ENCODE measurements at regions not wholly inside any gene's neighbourhood (a gene's known extent, or its start where the extent isn't known, plus 50 kb on each side); places are given as distances from the start of the nearest gene placed in this dataset.
A peak's percentile ranks its signal among the peaks of the same experiment; 100 is the strongest.

DNA sequence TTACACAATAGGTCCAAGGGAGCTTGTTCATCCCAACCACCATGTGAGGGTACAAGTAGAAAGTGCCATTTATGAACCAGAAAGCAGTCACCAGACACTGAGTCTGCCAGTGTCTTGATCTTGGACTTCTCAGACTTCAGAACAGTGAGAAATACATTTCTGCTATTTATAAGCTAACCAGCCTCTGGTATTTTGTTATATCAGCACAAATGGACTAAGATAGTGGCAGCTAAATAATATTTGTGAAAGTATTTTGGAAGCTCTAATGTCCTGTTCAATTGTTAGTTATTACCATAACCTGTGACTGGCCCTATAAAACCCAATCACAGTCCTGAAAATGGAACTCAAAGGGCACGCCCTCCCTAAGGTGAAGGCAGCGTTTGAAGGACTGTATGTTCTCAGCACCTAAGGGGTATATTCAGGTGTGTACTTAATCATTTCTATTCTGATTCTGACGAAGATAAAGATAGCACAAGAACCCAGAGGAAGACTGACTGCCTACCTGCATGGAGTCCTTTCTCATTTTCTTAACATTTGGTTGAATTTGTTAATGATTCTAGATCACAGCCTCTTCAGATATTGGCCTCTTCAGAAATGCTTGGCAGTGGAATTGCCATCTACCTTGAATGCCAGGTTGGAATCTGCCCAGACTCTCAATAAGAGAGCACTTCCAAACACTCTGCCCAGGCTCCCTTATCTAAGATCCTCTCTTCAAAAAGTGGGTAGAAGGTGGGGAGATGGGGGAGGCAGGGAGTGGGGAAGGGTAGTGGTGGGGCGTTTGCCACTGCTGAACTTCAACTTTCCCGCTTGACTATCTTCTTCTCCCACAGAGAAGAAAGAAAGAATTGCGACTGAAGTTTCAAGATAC lies 104.0 kb upstream of the PPP2R5A start:
- H3K27ac Mint-ChIP-seq: no peak overlapping the region
- no peak for DNase-seq
- H3K4me3 Mint-ChIP-seq: no peak overlapping the region
- H3K4me1 Mint-ChIP-seq: peaks cover 2 to 3% of the 10 kb centered on the region in 2 donors
- H3K36me3 Mint-ChIP-seq: no peaks in the 10 kb centered on the region
- H3K9me3 Mint-ChIP-seq: no peaks in the 10 kb centered on the region
- no peak for ATAC-seq (replicated peaks)
- H3K27me3 Mint-ChIP-seq: no peaks in the 10 kb centered on the region

DNA sequence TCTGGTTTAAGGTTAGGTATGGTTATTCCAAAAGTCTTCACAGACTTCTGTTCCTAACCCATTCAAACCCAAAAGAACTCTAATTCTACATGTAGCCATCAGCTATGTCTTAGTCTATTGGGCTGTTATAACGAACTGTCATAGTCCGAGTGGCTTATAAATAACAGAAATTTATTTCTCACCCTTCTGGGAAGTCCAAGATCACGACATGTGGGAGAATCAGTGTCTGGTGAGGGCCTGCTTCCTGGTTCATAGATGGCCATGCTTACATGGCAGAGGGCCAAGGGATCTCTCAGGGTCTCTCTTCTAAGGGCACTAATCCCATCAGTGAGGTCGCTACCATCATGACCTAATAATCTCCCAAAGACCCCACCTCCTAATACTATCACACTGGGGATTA lies 103.0 kb upstream of the PPP2R5A start:
- H3K27me3 Mint-ChIP-seq: no peaks in the 10 kb centered on the region
- H3K36me3 Mint-ChIP-seq: no peaks in the 10 kb centered on the region
- DNase-seq (no peak), ATAC-seq (replicated peaks) (no peak)
- H3K27ac Mint-ChIP-seq: no peak overlapping the region
- peaks cover 9 to 11% of the 10 kb centered on the region in 2 donors for H3K4me1 Mint-ChIP-seq
- H3K9me3 Mint-ChIP-seq: no peaks in the 10 kb centered on the region
- no peak overlapping the region for H3K4me3 Mint-ChIP-seq

DNA sequence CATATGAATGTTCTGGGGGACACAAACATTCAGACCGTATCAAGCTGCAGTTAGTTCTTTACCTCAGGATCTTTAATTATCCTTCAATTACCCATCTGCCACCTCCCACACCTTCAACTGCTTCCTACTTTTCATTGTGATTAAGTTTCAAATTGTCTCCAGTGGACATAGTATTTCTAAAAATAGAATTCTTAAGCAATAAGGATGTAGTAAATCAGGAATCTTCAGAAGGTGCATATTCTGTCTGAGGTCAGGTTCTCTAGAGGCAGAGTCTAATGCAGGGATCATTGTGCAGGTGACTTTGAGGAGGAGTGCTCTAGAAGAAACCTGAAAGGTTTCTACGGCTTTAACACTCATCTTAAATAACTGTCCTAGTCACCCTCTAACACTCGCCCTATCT lies 102.6 kb upstream of the PPP2R5A start:
- H3K27me3 Mint-ChIP-seq: no peaks in the 10 kb centered on the region
- no peaks in the 10 kb centered on the region for H3K9me3 Mint-ChIP-seq
- no peak for DNase-seq
- H3K36me3 Mint-ChIP-seq: no peaks in the 10 kb centered on the region
- no peak overlapping the region for H3K4me3 Mint-ChIP-seq
- peaks cover 9 to 15% of the 10 kb centered on the region in 2 donors for H3K4me1 Mint-ChIP-seq
- H3K27ac Mint-ChIP-seq: no peak overlapping the region
- ATAC-seq (replicated peaks): no peak

DNA sequence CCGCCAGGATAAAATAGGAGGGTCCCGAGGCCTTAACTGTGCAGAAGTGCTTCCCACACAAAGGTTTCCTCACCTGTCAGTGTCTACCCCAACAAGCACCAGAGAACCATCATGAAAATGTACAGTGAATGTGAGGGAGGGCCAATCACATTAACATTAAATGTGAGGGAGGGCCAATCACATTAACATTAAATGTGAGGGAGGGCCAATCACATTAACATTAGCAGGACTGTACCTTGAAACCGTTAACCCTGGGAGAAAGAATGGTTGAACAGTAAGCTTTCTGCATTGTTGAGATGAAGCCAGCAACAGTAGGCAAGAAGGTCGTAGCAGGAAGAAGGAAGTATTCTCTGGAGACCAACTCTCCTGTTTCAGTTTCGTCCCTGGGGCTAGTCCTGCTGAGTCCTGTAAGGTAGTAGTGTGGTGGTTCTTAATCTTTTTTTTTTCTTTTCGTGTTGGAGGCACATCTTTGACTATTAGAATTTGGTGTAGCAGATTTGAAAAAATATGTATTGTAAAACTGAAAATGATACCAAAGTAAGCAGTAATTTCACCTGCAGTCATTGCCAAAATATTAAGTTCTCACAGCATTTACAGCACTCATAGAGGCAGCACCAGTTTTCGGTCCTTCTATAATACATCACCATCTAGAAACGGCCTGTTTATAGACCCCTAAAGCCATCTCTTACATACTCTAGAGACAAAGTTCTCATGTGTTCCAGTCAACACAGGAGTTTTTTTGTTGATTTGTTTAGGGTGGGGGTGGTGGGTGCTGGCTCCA lies 98.6 kb upstream of the PPP2R5A start:
- Mint-ChIP-seq H3K36me3 (no peaks in the 10 kb centered on the region), H3K4me3 (peak overlapping the region; percentile 19 to 41), H3K4me1 (peaks cover 20 to 32% of the 10 kb centered on the region in 2 donors), H3K9me3 (no peaks in the 10 kb centered on the region), H3K27ac (peak overlapping the region; percentile 49), H3K27me3 (no peaks in the 10 kb centered on the region)
- ATAC-seq (replicated peaks) (peak; percentile 94 to 96), DNase-seq (peak; percentile 9)

DNA sequence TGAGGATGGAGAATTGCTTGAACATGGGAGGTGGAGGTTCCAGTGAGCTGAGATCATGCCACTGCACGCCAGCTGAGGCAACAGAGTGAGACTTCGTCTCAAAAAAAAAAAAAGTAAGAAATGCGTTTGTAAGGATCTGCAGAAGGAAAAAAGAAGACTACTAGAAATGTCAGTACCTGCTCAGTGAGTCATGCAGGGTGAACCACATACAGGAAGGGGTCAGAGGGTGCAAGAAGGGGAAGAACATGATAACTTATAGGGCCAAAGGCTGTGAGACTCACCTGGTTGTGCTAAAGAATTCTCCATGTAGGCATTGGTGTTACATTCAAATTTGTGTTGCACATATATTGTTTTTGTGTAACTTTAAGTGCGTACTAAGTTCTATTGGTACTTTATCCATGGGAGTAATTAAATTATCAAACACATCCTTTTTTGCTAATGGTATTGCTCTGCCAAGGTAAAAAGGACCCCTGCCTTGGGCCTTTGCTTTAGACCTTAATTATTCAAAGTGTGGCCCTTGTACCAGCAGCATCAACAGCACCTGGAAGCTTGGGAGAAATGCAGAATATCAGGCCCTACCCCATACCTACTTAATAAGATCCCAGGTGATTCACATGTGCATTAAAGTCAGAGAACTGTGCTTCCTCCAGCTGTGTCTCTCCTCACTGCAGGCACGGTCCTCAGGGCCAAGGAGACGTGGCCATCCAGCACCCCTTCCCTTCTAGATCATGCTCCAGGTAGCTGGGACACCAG lies 96.4 kb upstream of the PPP2R5A start:
- peak overlapping the region; percentile 38 for H3K27ac Mint-ChIP-seq
- no peak for DNase-seq

DNA sequence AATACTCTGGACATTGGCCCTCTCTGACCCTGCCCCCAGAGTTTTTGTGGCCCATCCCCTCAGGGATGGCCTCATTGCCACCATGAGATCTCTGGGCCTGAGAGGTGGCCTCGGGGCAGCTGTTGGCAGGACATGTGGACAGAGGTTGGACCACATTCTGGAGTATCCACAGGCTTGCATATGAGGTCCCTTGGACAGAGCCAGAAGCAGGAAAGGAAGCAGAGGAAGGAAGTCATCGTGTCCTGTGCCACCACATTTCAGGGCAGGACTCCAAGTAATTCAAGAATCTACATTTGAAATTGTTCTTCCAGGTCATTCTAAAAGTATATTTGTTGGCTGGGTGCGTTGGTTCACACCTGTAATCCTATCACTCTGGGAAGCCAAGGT lies 95.9 kb upstream of the PPP2R5A start:
- Mint-ChIP-seq H3K36me3 (no peaks in the 10 kb centered on the region), H3K4me1 (peaks cover 20 to 32% of the 10 kb centered on the region in 2 donors), H3K27ac (no peak overlapping the region), H3K9me3 (no peaks in the 10 kb centered on the region), H3K27me3 (no peaks in the 10 kb centered on the region), H3K4me3 (no peak overlapping the region)
- ATAC-seq (replicated peaks): no peak
- DNase-seq: no peak

More for the DNA sequence above, 96.4 kb upstream of the PPP2R5A start:
- Mint-ChIP-seq H3K4me1 (peaks cover 20 to 32% of the 10 kb centered on the region in 2 donors), H3K4me3 (no peak overlapping the region), H3K9me3 (no peaks in the 10 kb centered on the region), H3K27me3 (no peaks in the 10 kb centered on the region), H3K36me3 (no peaks in the 10 kb centered on the region)
- ATAC-seq (replicated peaks): peak; percentile 74 to 78

DNA sequence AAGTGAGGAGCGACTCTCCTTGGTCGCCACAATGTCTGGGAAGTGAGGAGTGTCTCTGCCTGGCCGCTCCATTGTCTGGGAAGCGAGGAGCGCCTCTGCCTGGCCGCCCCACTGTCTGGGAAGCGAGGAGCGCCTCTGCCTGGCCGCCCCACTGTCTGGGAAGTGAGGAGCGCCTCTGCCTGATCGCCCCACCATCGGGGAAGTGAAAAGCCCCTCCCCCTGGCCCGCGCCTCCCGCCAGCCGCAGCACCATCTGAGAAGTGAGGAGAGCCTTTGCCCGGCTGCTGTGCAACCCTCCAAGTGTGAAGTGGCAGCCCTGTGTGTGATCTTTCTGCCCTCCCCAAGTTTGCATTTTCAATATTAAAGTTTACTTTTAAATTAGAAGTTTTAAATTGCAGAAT lies 95.0 kb upstream of the PPP2R5A start:
- ATAC-seq (replicated peaks): no peak
- Mint-ChIP-seq H3K4me3 (no peak overlapping the region), H3K27ac (no peak overlapping the region), H3K9me3 (peaks cover 0 to 6% of the 10 kb centered on the region in 2 donors), H3K27me3 (no peaks in the 10 kb centered on the region), H3K36me3 (no peaks in the 10 kb centered on the region), H3K4me1 (peaks cover 20 to 32% of the 10 kb centered on the region in 2 donors)
- no peak for DNase-seq

DNA sequence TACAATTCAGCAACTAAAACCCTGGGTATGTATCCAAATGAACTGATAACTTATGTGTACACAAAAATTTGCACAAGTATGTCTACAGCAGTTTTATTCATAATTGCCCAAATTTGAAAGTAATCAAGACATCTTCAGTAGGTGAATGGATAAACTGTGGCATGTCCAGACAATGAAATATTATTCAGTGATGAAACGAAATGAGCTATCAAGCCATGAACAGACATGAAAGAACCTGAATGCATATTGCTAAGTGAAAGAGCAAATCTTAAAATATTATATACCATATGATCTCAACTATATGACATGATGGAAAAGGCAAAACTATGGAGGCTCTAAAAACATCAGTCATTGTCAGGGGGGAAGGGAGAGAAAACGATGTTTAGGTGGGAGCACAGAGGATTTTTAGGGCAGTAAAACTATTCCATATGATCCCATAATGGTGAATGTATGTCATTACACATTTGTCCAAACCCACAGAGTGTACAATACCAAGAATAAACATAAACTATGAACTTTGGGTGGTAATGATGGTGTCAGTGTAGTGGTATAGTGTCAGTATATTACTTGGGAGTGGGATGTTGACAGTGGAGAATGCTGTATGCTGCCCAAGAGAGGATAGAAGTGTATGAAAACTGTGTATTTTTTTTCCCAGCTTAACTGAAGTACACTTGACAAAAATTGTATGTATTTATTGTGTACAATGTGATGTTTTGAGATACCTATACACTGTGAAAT lies 92.8 kb upstream of the PPP2R5A start:
- Mint-ChIP-seq H3K27ac (no peak overlapping the region), H3K36me3 (no peaks in the 10 kb centered on the region), H3K27me3 (no peaks in the 10 kb centered on the region), H3K4me3 (no peak overlapping the region), H3K9me3 (peaks cover 0 to 7% of the 10 kb centered on the region in 2 donors), H3K4me1 (peaks cover 13 to 19% of the 10 kb centered on the region in 2 donors)
- no peak for DNase-seq
- no peak for ATAC-seq (replicated peaks)

DNA sequence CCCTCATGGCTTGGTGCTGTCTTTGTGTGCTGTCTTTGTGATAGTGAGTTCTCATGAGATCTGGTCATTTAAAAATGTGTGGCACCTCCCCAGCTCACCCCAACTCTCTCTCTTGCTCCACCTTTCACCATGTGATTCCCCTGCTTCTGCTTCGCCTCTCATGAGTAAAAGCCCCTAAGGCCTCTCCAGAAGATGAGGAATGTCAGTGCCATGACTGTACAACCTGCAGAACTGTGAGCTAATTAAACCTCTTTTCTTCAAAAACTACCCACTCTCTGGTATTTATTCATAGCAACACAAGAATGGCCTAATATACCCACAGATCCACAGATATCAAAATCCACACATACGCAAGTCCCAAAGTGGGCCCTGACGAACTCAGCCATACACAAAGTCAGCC lies 88.9 kb upstream of the PPP2R5A start:
- Mint-ChIP-seq H3K4me3 (no peak overlapping the region), H3K27ac (no peak overlapping the region), H3K27me3 (no peaks in the 10 kb centered on the region), H3K4me1 (no peaks in the 10 kb centered on the region), H3K36me3 (no peaks in the 10 kb centered on the region), H3K9me3 (peaks cover 5 to 8% of the 10 kb centered on the region in 2 donors)
- DNase-seq (no peak), ATAC-seq (replicated peaks) (no peak)

DNA sequence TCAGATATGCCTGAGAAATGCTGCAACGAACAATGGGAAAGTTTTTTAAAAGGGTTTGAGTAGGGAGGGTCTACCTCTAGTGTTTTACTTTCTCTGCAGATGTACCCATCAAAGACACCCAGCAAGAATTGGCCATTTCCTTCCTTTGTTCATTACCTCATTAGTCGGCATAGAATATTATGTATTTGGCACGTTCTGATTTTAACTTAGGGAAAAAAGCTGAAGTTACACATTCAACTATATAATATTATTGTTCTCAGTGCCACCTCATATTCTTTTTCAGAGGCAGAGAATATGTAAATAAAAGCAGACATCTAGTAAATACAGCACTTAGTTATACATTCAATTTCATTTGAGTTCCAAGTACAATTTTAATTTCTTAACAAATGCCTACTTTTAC lies 83.7 kb upstream of the PPP2R5A start:
- ATAC-seq (replicated peaks): no peak
- Mint-ChIP-seq H3K36me3 (no peaks in the 10 kb centered on the region), H3K4me3 (no peak overlapping the region), H3K9me3 (peaks cover 3 to 5% of the 10 kb centered on the region in 2 donors), H3K27me3 (no peaks in the 10 kb centered on the region), H3K4me1 (no peaks in the 10 kb centered on the region), H3K27ac (no peak overlapping the region)
- DNase-seq: no peak

DNA sequence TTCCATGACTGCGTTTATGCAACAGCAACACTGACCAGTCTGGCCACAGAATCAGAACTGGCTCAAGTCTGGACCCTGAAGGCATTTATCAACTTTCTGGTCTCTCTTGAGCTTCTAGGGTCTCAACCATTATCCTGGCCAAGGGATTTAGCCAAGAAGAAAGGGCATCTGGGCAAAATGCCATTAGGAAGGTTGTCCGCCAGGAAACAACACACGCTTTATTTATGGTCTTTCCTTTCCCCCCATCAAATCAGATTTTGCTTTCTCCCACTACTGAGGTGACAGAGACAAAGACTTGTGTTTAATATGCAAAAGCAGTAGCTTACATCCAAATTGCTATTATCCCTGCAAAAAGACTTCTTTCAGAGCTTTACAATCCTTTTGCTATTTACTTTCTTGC lies 81.6 kb upstream of the PPP2R5A start:
- DNase-seq: no peak
- H3K9me3 Mint-ChIP-seq: peaks cover 3 to 5% of the 10 kb centered on the region in 2 donors
- no peaks in the 10 kb centered on the region for H3K36me3 Mint-ChIP-seq
- no peak for ATAC-seq (replicated peaks)
- H3K27me3 Mint-ChIP-seq: no peaks in the 10 kb centered on the region
- H3K4me1 Mint-ChIP-seq: no peaks in the 10 kb centered on the region
- H3K27ac Mint-ChIP-seq: no peak overlapping the region
- H3K4me3 Mint-ChIP-seq: no peak overlapping the region

DNA sequence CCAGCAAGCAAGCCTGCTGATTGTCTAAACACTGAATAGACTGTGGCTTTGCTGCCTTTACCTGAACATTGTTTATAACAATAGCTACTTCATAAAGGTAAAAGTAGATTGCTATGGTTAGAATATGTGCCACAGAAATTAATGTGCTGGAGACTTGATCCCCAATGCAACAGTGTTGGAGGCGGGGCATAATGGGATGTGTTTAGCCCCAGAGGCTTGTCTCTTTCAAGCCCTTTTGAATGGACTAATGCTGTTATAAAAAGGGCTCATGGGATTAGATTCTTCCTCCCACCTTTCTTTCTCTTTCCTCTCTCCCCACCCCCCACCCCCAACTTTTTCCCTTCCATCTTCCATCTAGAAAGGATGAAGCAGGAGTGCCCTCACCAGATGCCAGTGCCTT lies 80.2 kb upstream of the PPP2R5A start:
- ATAC-seq (replicated peaks): no peak
- no peak overlapping the region for H3K4me3 Mint-ChIP-seq

DNA sequence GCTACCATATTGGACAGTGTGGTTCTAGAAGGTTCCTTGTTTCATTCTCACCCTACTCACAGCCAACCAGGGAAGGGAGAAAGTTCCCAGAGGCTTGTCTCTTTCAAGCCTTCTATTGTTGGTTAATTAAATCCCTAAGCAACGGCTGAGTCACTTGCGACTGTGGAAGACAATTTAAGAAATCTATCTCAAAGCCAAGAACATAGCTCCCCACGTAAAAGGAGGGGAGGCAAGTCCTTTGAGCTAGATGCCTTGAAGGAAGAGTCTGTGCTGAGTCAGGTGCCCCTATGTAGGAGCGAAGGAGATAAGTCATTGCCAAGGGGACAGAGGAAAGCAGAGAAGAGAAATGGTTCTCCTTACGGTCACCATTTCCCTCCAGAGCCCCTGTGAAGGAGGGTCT lies 79.4 kb upstream of the PPP2R5A start:
- Mint-ChIP-seq H3K4me3 (no peak overlapping the region), H3K9me3 (peaks cover 2 to 3% of the 10 kb centered on the region in 2 donors), H3K27ac (no peak overlapping the region), H3K4me1 (no peaks in the 10 kb centered on the region), H3K27me3 (no peaks in the 10 kb centered on the region), H3K36me3 (no peaks in the 10 kb centered on the region)
- ATAC-seq (replicated peaks): no peak
- no peak for DNase-seq

More for the DNA sequence above, 80.2 kb upstream of the PPP2R5A start:
- no peak overlapping the region for H3K27ac Mint-ChIP-seq
- DNase-seq: no peak
- H3K36me3 Mint-ChIP-seq: no peaks in the 10 kb centered on the region
- peaks cover 3 to 5% of the 10 kb centered on the region in 2 donors for H3K9me3 Mint-ChIP-seq
- H3K4me1 Mint-ChIP-seq: no peaks in the 10 kb centered on the region
- H3K27me3 Mint-ChIP-seq: no peaks in the 10 kb centered on the region

DNA sequence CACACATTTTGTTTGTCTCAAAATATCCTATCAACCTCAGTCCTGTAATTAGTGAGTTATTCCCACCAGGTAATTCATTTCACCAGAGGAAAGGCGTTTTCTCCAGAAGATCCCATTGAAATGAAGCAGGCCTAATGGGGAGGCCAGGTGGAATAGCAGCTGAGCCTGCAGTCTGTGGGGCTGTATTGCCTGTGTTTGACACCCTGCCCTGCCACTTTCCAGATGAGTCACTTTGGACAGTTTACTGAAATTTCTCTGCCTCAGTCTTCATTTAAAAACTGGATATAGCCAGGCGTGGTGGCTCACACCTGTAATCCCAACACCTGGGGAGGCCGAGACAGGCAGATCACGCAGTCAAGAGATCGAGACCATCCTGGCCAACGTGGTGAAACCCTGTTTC lies 78.1 kb upstream of the PPP2R5A start:
- no peak overlapping the region for H3K4me3 Mint-ChIP-seq
- H3K27ac Mint-ChIP-seq: no peak overlapping the region
- H3K9me3 Mint-ChIP-seq: peaks cover 0 to 2% of the 10 kb centered on the region in 2 donors
- no peaks in the 10 kb centered on the region for H3K4me1 Mint-ChIP-seq
- no peaks in the 10 kb centered on the region for H3K27me3 Mint-ChIP-seq
- ATAC-seq (replicated peaks): no peak
- H3K36me3 Mint-ChIP-seq: no peaks in the 10 kb centered on the region
- DNase-seq: no peak
